CD4-positive, alpha-beta T cell treated with Interleukin-15 for 1 hour (primary cell): ENCODE measurements at regions not wholly inside any gene's neighbourhood (a gene's known extent, or its start where the extent isn't known, plus 50 kb on each side); places are given as distances from the start of the nearest gene placed in this dataset.
"Not testable (repeated sequence)": the region's sequence is repeated elsewhere in the genome, so short reads cannot be mapped to it uniquely, and the experiment has no call there.

Source experiments
- DNase-seq: peaks from one replicate; pipeline ENCODE4 v3.0.0-alpha.2; 2020

DNA sequence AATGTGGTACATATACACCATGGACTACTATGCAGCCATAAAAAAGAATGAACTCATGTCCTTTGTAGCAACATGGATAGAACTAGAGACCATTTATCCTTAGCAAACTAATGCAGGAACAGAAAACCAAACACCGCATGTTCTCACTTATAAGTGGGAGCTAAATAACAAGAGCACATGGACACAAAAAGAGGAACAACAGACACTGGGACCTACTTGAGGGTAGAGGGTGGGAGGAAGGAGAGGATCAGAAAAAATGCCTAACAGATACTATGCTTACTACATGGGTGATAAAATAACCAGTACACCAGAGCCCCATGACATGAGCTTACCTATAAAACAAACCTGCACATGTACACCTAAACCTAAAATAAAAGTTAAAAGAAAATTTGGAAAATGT, 82.0 kb upstream of the ADRB2 start:
- not testable (repeated sequence) for DNase-seq

DNA sequence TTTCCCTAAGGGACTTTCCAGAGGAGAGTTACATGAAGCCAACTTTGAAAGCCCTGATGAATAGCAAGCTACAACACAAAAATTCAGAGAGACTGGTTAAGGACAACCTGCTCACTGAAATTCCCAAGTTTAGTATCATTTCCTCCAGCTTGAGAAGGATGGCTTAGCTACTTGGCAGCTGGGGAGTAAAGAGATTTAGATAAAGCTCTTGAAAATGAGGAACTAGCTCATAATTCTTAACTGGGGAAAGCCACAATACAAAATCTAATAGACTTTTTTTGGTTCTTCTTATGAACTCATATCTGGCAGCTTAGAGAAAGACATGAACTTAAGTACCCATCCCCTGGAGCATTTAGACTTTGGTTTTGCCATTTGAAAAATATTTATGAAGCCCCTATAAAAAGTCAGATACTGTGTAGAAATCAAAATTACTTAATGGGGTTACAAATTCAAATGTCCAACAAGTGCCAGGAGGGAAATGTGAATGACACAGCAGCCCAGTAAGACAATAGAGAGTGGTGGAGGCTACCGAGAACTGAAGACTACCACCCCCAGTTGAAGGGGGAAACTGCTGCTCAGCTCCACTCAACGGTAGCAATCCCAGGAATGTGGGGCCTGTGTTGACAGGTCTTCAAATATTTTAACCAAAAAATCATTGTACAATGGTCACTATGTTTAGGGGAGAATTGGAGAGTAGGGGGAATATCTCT, 79.4 kb upstream of the ADRB2 start:
- no peak for DNase-seq

DNA sequence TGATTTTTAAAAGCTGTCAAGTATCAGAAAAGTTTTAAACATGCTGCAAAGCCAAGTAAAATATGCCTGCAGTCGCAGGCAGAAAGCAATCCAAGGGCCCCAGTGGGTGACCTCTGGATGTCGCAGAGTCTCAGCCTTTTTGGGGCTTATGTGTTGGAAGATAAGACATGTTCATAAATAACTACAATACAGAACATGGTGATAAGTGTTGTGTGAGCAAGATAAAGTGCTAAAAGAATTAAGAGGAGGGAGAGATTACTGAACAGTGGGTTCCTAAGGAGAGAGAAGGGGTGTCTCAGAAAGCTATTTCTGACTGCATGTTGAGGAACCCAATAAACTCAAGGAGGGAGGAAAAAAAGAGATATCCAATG, 78.9 kb upstream of the ADRB2 start:
- DNase-seq, result no peak

GRCh38 chr5:148748702-148749392, 77.6 kb upstream of the ADRB2 start:
- DNase-seq, result no peak

DNA sequence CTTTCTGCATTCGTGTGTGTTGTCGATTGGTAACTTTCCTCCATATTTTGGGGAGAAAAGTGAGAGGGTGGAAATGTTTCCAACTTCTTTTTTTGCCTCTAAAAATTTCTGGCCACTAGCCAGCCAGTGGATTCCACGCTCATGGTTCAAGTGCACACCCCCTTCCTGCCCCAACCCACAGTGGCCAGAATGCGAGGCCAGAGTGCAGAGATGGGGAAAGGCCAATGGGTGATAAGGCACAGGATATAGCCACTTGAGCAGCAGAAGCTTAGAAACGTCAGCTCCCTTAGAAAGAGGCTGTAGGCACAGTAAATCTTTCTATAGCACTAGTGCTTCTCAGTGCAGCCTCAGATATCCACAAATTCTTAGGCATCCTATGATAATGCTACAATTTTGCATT, 75.8 kb upstream of the ADRB2 start:
- DNase-seq, result no peak

GRCh38 chr5:148751025-148751424, 75.4 kb upstream of the ADRB2 start:
- no peak for DNase-seq

DNA sequence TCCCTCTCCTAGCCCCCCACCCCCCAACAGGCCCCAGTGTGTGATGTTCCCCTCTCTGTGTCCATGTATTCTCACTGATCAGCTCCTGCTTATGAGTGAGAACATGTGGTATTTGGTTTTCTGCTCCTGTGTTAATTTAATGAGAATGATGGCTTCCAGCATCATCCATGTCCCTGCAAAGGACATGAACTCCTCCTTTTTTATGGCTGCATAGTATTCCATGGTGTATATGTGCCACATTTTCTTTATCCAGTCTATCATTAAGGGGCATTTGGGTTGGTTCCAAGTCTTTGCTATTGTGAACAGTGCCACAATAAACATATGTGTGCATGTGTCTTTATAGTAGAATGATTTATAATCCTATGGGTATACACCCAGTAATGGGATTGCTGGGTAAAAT, 74.0 kb upstream of the ADRB2 start:
- DNase-seq, result not testable (repeated sequence)

DNA sequence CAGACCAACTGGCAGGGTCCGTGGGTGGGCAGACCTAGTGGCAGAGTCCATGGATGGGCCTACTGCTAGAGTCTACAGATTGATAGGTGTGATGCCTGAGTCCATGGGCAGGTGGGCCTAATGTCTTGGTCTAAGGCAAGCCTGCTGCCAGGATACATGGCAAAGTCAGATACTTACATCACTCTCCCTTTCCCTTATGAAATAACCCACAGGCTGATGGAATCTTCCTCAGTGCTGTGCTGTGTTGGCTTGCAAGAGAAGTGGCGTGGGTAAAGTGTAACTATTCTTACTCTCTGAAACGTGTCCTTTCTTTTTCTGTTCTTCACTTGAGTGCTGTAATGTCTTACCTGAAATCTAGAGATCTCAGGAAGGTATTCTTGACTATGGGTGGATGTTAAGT, 67.3 kb upstream of the ADRB2 start:
- no peak for DNase-seq

- DNase-seq, result no peak
Observed at GRCh38 chr5:148760945-148761638, 65.3 kb upstream of the ADRB2 start.

DNA sequence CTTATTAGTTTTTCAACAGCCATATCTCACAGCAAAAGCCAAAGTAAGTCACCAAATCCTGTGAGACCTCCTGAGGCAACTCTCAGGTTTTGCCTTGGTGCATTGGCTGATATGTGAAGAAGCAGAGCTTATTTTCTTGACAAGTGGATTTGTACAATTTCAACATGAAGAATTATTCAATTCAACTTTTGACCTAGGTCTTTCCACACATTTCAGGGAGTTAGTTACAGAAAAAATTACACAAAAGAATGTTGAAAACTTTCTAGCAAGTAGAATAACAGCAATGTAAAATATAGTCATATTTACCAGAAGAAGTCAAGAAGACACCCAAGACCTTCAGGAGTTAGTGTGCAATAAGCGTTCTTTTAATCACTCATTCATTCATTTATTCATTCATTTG, 62.4 kb upstream of the ADRB2 start:
- DNase-seq, result no peak

DNA sequence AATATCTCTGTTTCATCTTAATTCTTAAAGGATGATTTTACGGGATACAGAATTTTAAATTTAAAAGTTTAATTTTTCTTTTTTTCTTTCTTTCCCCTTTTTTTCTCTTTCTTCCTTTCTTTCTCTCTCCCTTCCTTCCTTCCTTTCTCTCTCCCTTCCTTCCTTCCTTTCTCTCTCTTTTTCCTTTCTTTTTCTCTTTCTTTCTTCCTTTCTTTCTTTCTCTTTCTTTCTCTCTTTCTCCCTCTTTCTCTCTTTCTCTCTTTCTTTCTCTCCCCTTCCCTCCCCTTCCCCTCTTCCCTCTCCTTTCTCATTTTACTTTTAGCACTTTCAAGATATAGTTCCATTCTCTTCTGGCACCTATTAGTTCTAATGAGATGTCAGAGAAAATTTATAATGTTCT, 61.4 kb upstream of the ADRB2 start:
- DNase-seq, result no peak

GRCh38 chr5:148768806-148769415, 57.5 kb upstream of the ADRB2 start:
- no peak for DNase-seq

DNA sequence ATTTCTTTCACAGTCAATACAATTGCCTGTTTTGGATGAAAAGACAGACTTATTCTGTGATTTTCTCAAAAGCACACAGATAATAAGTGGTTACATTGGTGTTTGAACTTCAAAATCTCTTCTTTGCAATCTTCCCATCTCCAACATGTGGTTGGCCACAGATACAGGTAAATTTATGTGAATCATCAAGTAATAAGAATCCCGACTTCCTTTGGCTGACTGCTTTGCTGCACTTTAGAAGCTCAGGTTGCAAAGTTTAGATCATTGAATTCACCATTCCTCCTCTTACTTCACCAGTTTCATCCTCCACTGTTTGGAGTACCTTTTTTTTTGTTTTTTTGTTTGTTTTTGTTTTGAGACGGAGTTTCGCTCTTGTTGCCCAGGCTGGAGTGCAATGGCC, 56.5 kb upstream of the ADRB2 start:
- DNase-seq, result no peak

DNA sequence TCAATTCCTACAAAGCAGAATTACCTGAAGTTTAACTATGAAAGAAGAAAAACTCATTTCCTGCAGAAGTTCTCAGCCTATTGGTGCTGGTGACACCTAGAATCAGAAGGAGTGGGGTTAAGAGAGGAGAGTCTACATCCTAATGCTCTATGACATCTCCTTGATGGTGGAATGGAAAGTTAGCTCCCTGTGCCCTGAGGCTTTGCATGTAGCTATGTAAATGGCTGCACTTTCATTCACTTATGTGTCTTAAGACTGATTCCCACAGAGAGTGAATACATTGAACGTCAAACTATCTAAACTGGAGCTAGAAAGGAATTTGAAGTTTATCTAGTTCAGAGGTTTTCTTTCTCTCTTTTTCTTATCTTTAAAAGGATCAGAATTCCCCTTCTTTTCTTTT, 52.1 kb upstream of the ADRB2 start:
- no peak for DNase-seq

DNA sequence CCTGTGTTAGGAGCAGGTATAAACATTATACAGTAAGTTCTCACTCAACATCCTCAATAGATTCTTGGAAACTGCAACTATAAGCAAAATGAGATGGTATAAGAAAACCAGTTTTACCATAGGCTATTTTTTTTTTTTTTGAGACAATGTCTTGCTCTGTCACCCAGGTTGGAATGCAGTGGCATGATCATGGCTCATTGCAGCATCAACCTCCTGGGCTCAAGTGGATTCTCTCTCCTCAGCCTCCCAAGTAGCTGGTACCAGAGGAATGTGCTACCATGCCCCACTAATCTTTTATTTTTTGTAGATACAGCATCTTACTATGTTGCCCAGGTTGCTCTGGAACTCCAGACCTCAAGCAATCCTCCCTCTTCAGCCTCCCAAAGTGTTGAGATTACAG, 50.1 kb upstream of the ADRB2 start:
- DNase-seq, result no peak
